ENCODE measurements at regions not wholly inside any gene's neighbourhood (a gene's known extent, or its start where the extent isn't known, plus 50 kb on each side); places are given as distances from the start of the nearest gene placed in this dataset.

GRCh38 chrX:20739038-20739745 lies 472.5 kb upstream of the RPS6KA3 start:
- H3K27me3 Mint-ChIP-seq (ENCODE audit: low read depth) = peaks cover 5% of the 10 kb centered on the region
- no peaks in the 10 kb centered on the region for H3K4me1 Mint-ChIP-seq (ENCODE audit: low read depth)
- no peak overlapping the region for H3K27ac Mint-ChIP-seq (ENCODE audit: unreplicated experiment)
- no peak for DNase-seq (ENCODE audit: low spot score)
- no peaks in the 10 kb centered on the region for H3K36me3 Mint-ChIP-seq (ENCODE audit: low read depth)
- H3K9me3 Mint-ChIP-seq (ENCODE audit: low read depth) = no peaks in the 10 kb centered on the region
- no peak overlapping the region for H3K4me3 Mint-ChIP-seq (ENCODE audit: unreplicated experiment)
- TF ChIP-seq, protein P1, sequence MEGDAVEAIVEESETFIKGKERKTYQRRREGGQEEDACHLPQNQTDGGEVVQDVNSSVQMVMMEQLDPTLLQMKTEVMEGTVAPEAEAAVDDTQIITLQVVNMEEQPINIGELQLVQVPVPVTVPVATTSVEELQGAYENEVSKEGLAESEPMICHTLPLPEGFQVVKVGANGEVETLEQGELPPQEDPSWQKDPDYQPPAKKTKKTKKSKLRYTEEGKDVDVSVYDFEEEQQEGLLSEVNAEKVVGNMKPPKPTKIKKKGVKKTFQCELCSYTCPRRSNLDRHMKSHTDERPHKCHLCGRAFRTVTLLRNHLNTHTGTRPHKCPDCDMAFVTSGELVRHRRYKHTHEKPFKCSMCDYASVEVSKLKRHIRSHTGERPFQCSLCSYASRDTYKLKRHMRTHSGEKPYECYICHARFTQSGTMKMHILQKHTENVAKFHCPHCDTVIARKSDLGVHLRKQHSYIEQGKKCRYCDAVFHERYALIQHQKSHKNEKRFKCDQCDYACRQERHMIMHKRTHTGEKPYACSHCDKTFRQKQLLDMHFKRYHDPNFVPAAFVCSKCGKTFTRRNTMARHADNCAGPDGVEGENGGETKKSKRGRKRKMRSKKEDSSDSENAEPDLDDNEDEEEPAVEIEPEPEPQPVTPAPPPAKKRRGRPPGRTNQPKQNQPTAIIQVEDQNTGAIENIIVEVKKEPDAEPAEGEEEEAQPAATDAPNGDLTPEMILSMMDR (IDR thresholded peaks at IDR 0.05) = no peak

DNA sequence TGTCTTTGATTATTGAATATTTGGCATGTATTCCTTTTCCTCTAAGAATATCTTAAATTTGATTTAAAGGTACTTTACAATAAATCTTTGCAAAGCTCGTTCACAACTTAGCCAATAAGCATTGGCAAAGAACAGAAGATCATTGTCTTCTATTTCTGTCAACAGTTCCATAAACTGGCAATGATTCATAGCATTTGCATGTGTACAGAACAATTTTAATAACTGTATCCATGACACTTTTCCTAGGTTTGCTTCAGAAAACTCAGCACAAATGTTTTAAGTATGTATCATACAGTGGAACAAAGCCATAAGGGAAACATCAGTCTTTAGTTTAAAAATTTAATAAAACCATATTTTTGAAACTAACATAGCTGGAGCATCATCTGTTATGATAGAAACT lies 462.7 kb upstream of the RPS6KA3 start:
- Mint-ChIP-seq H3K9me3 (ENCODE audit: low read depth) (peaks cover 3% of the 10 kb centered on the region), H3K36me3 (ENCODE audit: low read depth) (no peaks in the 10 kb centered on the region), H3K27me3 (ENCODE audit: low read depth) (peaks cover 2% of the 10 kb centered on the region), H3K4me3 (ENCODE audit: unreplicated experiment) (no peak overlapping the region), H3K27ac (ENCODE audit: unreplicated experiment) (no peak overlapping the region), H3K4me1 (ENCODE audit: low read depth) (peaks cover 4% of the 10 kb centered on the region)
- TF ChIP-seq, protein P1 (IDR thresholded peaks at IDR 0.05) = no peak
- no peak for DNase-seq (ENCODE audit: low spot score)

DNA sequence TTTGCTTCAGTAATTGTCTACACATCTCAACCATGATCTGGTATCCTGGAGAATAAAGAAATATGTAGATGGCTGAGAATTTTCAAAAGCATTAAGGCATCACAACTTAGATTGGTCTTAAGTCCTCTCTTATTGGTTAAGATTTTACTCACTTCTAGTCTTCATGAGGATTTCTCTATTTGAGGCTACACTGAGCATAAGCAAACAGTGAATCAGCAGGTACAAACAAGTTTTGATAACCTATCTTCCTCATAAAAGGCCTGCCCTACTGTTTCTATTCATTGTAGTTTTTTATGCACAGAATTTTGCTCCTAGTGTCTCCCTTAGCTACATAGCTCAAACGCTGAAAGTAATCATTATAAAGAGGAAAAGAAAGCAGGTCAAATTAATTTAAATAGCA lies 460.7 kb upstream of the RPS6KA3 start:
- peaks cover 2% of the 10 kb centered on the region for H3K27me3 Mint-ChIP-seq (ENCODE audit: low read depth)
- peaks cover 3% of the 10 kb centered on the region for H3K9me3 Mint-ChIP-seq (ENCODE audit: low read depth)
- no peak overlapping the region for H3K27ac Mint-ChIP-seq (ENCODE audit: unreplicated experiment)
- DNase-seq (ENCODE audit: low spot score) = no peak
- H3K4me3 Mint-ChIP-seq (ENCODE audit: unreplicated experiment) = no peak overlapping the region
- TF ChIP-seq, protein P1 (IDR thresholded peaks at IDR 0.05) = no peak
- peaks cover 4% of the 10 kb centered on the region for H3K4me1 Mint-ChIP-seq (ENCODE audit: low read depth)
- no peaks in the 10 kb centered on the region for H3K36me3 Mint-ChIP-seq (ENCODE audit: low read depth)

DNA sequence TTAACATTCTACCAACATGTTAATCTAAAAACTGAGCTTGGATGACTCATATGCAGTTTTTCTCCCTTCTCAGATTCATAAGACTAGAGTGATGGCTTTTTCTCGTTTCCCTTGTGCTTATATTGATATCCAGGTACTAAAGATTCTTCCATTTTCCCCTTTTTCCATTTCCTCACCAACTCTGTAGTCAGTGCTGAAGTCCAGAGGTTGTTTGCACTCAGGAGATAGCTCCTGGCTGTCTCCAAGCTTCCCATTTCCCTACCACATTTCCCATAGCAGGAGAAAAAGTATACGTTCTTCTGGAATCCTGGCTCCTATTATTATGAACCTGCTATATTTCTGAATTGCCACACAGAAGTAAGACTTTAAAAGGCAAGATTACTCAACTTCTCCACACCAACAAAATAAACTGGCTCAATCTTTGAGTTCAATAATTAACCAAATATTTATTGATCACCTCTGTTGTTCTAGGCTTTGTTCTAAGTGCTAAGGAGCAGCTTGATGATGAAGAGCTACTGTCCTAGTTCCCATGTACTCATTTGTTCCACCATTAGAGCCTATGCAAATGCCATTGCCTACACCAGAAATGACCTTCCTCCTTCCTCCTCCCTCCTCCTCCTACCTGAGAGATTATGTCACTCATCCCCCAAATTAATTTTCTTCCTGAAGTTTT lies 454.4 kb upstream of the RPS6KA3 start:
- Mint-ChIP-seq H3K27ac (ENCODE audit: unreplicated experiment) (no peak overlapping the region), H3K9me3 (ENCODE audit: low read depth) (peaks cover 9% of the 10 kb centered on the region), H3K4me3 (ENCODE audit: unreplicated experiment) (no peak overlapping the region), H3K36me3 (ENCODE audit: low read depth) (no peaks in the 10 kb centered on the region), H3K27me3 (ENCODE audit: low read depth) (peaks cover 1% of the 10 kb centered on the region), H3K4me1 (ENCODE audit: low read depth) (no peaks in the 10 kb centered on the region)
- DNase-seq (ENCODE audit: low spot score) = no peak
- TF ChIP-seq, protein P1 (IDR thresholded peaks at IDR 0.05) = no peak

- Mint-ChIP-seq H3K4me1 (ENCODE audit: low read depth) (no peaks in the 10 kb centered on the region), H3K27ac (ENCODE audit: unreplicated experiment) (no peak overlapping the region), H3K36me3 (ENCODE audit: low read depth) (no peaks in the 10 kb centered on the region), H3K9me3 (ENCODE audit: low read depth) (peaks cover 13% of the 10 kb centered on the region), H3K27me3 (ENCODE audit: low read depth) (peaks cover 1% of the 10 kb centered on the region), H3K4me3 (ENCODE audit: unreplicated experiment) (no peak overlapping the region)
- no peak for DNase-seq (ENCODE audit: low spot score)
- TF ChIP-seq, protein P1 (IDR thresholded peaks at IDR 0.05) = no peak
Measured at GRCh38 chrX:20718592-20719380, 452.1 kb upstream of the RPS6KA3 start.
